Breast epithelium (tissue), 4 donors: ENCODE measurements at regions not wholly inside any gene's neighbourhood (a gene's known extent, or its start where the extent isn't known, plus 50 kb on each side); places are given as distances from the start of the nearest gene placed in this dataset.
"Not testable (repeated sequence)": the region's sequence is repeated elsewhere in the genome, so short reads cannot be mapped to it uniquely, and the experiment has no call there.

Source experiments
- DNase-seq, 2 donors: peaks; one replicate each; pipeline ENCODE4 v3.0.0-alpha.2; 2019; ENCODE audit warnings: low spot score in 2 of 2
- H3K27ac ChIP-seq, 2 donors: fragments of 200-600 bp; sonication (generic) in 1 of 2; one replicate each; pipeline ENCODE4 v1.5.1; 2016 to 2019; ENCODE audit warnings: mild to moderate bottlenecking in 1 of 2
- H3K27me3 ChIP-seq, 2 donors: fragments of 200-600 bp; sonication (generic) in 1 of 2; one replicate each; pipeline versions ENCODE4 v1.5.1 to v1.6.0; 2017 to 2019; ENCODE audit warnings: control low read depth in 1 of 2, mild to moderate bottlenecking in 1 of 2
- H3K36me3 ChIP-seq: fragments of 200-600 bp; one replicate; pipeline ENCODE4 v1.5.1; 2019
- H3K4me1 ChIP-seq, 2 donors: fragments of 200-600 bp; sonication (generic); one replicate each; pipeline ENCODE4 v1.5.1; 2016 to 2019; ENCODE audit warnings: control low read depth in 1 of 2
- H3K4me3 ChIP-seq, 3 donors: fragments of 200-600 bp; sonication (generic); 1 replicate in 2 of 3; 2 replicates in 1 of 3; pipeline ENCODE4 v1.5.1; 2016 to 2019; ENCODE audit warnings: mild to moderate bottlenecking in 3 of 3, moderate library complexity in 2 of 3
- H3K9me3 ChIP-seq, 2 donors: fragments of 200-600 bp; sonication (generic) in 1 of 2; one replicate each; pipeline ENCODE4 v1.5.1; 2016 to 2019; ENCODE audit warnings: control low read depth in 1 of 2
- POLR2A ChIP-seq: fragments of 450-650 bp; IDR thresholded peaks from one replicate; pipeline ENCODE4 v1.6.1; 2016; ENCODE audit warnings: antibody characterized with exemption, mild to moderate bottlenecking, moderate library complexity
- POLR2AphosphoS5 ChIP-seq, 3 donors: sonication (generic); formaldehyde crosslinking; IDR thresholded peaks; one replicate each; pipeline ENCODE4 v1.6.1; 2017; ENCODE audit warnings: antibody characterized with exemption in 3 of 3
- intact Hi-C: fragments of 100-400 bp; cut with DNase I; formaldehyde crosslinking; loops from one replicate; pipeline ENCODE4 v1.15.1; 2023; ENCODE audit warnings: low total_unique reads
- TF ChIP-seq, protein P1 (sequence below), 3 donors: fragments of 450-650 bp; IDR thresholded peaks; one replicate each; pipeline ENCODE4 v1.5.1; 2016 to 2017; ENCODE audit warnings: antibody characterized with exemption in 3 of 3, mild to moderate bottlenecking in 3 of 3, moderate library complexity in 3 of 3

DNA sequence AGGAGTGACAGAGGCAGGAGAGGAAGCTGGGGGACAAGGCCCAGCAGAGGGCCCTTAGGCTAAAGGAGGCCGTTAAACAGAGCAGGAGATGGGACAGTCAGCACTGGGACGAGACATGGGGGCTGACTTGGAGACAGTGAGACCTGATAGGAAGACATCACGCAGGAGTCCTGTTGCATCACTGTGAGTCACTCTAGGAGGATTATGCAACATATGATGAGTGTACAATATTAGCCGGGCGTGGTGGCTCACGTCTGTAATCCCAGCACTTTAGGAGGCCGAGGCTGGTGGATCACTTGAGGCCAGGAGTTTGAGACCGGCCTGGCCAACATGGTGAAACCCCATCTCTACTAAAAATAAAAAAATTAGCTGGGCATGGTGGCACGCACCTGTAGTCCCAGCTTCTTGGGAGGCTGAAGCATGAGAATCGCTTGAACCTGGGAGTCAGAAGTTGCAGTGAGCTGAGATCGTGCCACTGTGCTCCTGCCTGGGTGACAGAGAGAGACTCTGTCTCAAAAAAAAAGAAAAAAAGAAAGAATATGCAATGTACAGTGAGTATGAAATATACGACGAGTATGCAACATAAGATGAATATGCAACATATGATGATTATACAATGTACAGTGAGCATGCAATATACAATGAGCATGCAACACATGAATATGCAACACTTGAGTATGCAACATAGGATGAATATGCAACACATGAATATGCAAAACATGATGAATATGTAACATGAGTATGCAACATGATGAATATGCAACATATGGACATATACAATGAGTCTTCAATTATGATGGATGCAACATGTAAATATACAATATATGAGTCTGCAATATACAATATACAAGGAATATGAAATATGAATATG, 83.3 kb upstream of the ID2 start:
- Histone ChIP-seq H3K4me3 (no peak overlapping the region), H3K27ac (no peak overlapping the region), H3K4me1 (no peaks in the 10 kb centered on the region), H3K36me3 (no peaks in the 10 kb centered on the region), H3K27me3 (no peaks in the 10 kb centered on the region), H3K9me3 (no peaks in the 10 kb centered on the region)
- peak in 2 of 3 donors; percentile 26 to 71 for TF ChIP-seq POLR2AphosphoS5 (IDR thresholded peaks at IDR 0.05)
- TF ChIP-seq, protein P1, sequence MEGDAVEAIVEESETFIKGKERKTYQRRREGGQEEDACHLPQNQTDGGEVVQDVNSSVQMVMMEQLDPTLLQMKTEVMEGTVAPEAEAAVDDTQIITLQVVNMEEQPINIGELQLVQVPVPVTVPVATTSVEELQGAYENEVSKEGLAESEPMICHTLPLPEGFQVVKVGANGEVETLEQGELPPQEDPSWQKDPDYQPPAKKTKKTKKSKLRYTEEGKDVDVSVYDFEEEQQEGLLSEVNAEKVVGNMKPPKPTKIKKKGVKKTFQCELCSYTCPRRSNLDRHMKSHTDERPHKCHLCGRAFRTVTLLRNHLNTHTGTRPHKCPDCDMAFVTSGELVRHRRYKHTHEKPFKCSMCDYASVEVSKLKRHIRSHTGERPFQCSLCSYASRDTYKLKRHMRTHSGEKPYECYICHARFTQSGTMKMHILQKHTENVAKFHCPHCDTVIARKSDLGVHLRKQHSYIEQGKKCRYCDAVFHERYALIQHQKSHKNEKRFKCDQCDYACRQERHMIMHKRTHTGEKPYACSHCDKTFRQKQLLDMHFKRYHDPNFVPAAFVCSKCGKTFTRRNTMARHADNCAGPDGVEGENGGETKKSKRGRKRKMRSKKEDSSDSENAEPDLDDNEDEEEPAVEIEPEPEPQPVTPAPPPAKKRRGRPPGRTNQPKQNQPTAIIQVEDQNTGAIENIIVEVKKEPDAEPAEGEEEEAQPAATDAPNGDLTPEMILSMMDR (IDR thresholded peaks at IDR 0.05) = no peak
- DNase-seq = no peak
- intact Hi-C loops = no loop called here

GRCh38 chr2:8599421-8600242, 82.2 kb upstream of the ID2 start:
- H3K36me3 ChIP-seq = no peaks in the 10 kb centered on the region
- no peaks in the 10 kb centered on the region for H3K4me1 ChIP-seq
- H3K4me3 ChIP-seq = no peak overlapping the region
- no peaks in the 10 kb centered on the region for H3K9me3 ChIP-seq
- no peak overlapping the region for H3K27ac ChIP-seq
- TF ChIP-seq, protein P1 (IDR thresholded peaks at IDR 0.05) = no peak
- no peak for TF ChIP-seq POLR2AphosphoS5 (IDR thresholded peaks at IDR 0.05)
- no peak for TF ChIP-seq POLR2A
- H3K27me3 ChIP-seq = no peaks in the 10 kb centered on the region
- no peak for DNase-seq
- intact Hi-C loops = no loop called here

DNA sequence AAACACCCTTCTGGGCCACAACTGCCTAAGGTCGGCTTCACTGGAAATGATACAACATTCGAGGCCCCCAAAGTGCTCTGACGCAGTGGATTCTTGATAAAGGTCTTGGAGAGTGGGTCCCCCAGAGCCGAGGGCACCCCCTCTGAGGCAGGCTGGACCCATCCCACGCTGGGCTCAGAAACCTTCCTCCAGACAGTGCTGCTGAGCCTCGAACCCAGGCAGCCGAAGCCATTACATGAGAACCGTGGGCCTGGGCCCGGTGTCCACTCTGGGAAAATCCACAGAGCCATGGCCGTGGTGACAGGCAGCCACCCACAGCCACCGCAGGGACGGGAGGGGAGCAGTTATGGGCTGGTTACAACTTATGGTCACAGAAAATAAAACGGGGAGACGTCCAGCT, 81.4 kb upstream of the ID2 start:
- intact Hi-C loops = no loop called here

DNA sequence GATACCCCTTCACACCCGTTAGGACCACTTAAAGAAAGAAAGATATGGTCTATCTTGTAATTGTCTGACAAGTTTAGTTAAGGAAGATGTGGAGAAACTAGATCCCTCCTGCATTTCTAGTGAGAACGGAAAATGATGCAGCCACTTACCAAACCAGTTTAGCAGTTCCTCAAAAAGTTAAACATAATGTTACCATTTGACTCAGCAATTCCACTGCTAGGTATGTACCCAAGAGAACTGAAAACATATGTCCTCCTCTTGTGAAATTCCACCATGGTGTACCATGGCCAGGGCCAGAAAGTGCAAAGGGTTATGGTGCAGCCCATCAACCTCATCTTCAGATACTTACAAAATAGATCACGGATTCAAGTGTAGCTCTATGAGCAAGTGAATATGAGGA, 79.0 kb upstream of the ID2 start:
- Histone ChIP-seq H3K27ac (no peak overlapping the region), H3K4me3 (no peak overlapping the region), H3K36me3 (no peaks in the 10 kb centered on the region), H3K4me1 (no peaks in the 10 kb centered on the region), H3K9me3 (no peaks in the 10 kb centered on the region), H3K27me3 (no peaks in the 10 kb centered on the region)
- TF ChIP-seq POLR2A = no peak
- TF ChIP-seq, protein P1 (IDR thresholded peaks at IDR 0.05) = no peak
- TF ChIP-seq POLR2AphosphoS5 (IDR thresholded peaks at IDR 0.05) = no peak
- DNase-seq = no peak
- intact Hi-C loops = no loop called here

More for the DNA sequence above, 81.4 kb upstream of the ID2 start:
- Histone ChIP-seq H3K4me3 (no peak overlapping the region), H3K36me3 (no peaks in the 10 kb centered on the region), H3K9me3 (no peaks in the 10 kb centered on the region), H3K4me1 (no peaks in the 10 kb centered on the region), H3K27me3 (no peaks in the 10 kb centered on the region), H3K27ac (no peak overlapping the region)
- TF ChIP-seq POLR2A = no peak
- TF ChIP-seq, protein P1 (IDR thresholded peaks at IDR 0.05) = no peak
- no peak for TF ChIP-seq POLR2AphosphoS5 (IDR thresholded peaks at IDR 0.05)
- DNase-seq = no peak

- intact Hi-C loops, DNase-seq, H3K27me3 ChIP-seq, H3K9me3 ChIP-seq, H3K4me3 ChIP-seq, H3K36me3 ChIP-seq, H3K27ac ChIP-seq, H3K4me1 ChIP-seq: not testable (repeated sequence)
These were observed 78.5 kb upstream of the ID2 start for GRCh38 chr2:8603356-8603755.
